NCI-H69 (cell line): ENCODE measurements at regions not wholly inside any gene's neighbourhood (a gene's known extent, or its start where the extent isn't known, plus 50 kb on each side); places are given as distances from the start of the nearest gene placed in this dataset.
"Not testable (repeated sequence)": the region's sequence is repeated elsewhere in the genome, so short reads cannot be mapped to it uniquely, and the experiment has no call there.

Experiments
- DNase-seq: peaks from one replicate; lab custom pipeline; 2025; lab: John Stamatoyannopoulos, UW

- no peak for DNase-seq
Observed at GRCh38 chr4:187491286-187491685, 504.3 kb upstream of the ZFP42 start.

- DNase-seq: no peak
Observed at GRCh38 chr4:187491959-187492358, 503.6 kb upstream of the ZFP42 start.

DNA sequence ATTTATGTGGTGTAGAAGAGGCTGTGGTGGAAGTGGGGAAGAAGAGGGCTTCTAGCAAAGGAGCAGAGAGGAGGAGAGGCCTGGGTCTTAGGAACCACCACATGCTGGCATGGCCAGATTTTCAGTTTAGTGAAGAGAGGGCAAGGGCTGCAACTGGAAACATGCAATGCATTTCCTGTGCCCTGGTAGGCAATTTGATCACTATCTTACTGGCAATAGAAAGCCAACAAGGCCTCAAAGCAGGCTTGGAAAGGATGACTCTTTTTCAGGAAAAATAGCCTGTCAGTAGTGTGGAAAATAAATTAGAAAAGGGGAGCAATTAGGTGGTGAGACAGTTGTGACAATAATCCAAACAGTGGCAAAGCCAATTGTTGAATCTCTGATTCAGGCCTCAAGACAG, 501.9 kb upstream of the ZFP42 start:
- no peak for DNase-seq

DNA sequence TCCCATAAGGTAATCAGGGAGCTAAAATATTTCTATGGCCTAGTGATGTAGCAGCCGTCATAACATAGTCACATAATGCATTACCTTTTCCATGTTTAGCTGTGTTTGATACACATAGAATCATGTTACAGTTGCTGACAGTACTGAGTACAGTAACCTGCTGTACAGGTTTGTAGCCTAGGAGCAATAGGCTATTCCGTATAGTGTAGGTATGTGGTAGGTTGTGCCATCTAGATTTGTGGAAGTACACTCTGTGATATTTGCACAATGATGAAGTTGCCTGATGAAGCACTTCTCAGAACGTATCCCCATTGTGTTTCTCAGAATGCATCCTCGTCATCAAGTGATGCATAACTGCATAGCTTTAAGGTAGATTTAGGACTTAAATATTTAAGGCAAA, 495.6 kb upstream of the ZFP42 start:
- DNase-seq: no peak

DNA sequence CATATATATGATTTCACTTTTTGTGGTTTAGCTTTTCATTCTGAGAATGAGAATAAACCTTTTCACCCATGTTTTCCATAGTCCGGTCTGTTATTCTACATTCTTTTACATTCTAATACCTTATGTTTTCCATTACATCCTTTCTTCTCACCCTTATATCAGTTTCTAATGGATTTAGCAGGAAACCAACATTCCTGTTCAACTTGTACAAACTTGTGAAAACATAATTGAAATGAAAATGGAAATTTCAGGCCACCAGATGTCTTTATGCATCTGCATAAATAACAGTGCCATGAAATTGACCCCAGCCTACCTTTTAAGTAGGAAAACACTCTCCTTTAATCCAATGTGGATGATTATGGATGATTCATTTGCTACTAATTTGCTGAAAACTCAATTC, 494.8 kb upstream of the ZFP42 start:
- no peak for DNase-seq

DNA sequence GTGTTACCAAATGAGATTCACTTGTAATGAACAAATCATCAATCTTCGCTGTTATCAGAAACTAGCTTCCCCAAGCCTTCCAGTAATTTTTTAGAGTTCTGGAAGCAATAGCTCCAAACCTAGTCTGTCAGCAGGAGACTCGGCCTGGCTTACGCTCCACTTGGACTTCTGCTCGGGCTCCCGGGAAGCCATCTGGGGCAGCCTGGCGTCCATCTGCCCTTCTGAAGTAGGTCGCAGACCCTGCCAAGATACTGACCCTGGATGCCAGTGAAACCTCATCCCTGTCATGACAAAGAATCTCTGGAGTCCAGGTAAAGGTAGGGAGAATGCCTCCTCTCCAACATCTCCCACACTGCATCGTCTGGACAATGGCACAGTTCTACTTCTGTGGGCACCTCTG, 493.8 kb upstream of the ZFP42 start:
- no peak for DNase-seq

DNA sequence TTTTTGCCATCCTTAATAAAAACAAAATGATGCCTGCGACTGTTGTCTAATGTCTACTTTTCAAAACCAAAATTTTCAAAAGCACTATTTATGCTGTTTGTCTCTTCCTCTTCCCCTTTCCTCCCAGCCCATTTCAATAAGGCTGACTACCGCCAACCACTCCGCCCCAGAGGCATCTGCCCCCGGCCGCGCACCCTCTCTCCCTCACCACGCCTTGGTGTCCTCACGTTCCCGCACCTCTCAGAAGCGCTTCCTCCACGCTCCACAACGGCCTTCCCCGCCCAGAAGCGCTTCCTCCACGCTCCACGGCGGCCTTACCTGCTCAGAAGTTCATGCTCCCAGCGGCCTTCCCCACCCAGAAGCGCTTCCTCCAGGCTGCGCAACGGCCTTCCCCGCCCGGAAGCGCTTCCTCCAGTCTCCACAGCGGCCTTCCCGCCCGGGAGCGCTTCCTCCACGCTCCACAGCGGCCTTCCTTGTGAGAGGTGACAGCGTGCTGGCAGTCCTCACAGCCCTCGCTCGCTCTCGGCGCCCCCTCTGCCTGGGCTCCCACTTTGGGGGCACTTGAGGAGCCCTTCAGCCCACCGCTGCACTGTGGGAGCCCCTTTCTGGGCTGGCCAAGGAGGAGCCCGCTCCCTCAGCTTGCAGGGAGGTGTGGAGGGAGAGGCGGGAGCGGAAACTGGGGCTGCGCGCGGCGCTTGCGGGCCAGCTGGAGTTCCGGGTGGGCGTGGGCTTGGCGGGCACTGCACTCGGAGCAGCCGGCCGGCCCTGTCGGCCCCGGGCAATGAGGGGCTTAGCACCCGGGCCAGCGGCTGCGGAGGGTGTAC, 490.4 kb upstream of the ZFP42 start:
- no peak for DNase-seq

- DNase-seq: not testable (repeated sequence)
Observed at GRCh38 chr4:187505798-187506141, 489.8 kb upstream of the ZFP42 start.

DNA sequence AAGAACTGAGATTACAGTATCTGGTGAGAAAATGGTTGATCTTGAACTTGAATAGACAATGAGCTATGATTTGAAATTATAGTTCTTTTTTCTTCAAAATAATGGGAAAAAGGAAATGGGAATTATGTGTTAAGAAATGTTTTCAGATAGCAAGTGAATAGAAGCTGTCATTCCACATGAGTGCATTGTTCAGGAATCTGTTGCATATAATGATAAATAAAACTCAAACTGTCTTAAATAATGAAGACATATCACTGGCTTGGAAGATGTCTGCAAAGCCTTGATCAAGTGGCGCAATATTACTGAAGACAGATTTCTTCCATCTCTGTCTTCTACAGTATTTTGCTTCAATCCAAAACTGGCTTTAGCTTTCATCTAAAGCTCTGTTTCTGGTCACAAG, 479.3 kb upstream of the ZFP42 start:
- no peak for DNase-seq

DNA sequence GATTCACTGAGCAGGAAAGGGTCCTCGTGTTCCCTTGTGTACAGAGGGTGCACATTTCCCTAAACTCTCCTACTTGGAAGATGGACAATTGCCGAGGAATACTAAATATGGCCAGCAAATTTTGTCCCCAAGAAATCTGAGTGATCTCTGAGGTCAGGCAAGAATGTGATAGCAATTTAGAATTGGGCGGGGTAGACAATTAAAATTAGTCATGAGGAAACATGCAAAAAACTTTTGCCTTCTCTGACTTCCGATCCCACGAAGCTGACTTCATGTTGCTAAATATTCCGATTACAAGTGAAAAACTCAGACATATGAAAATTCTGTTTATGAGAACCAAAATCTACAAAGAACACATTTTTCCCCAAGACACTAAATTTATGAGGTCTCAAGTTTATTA, 453.9 kb upstream of the ZFP42 start:
- DNase-seq: no peak

GRCh38 chr4:187544461-187545053, 451.0 kb upstream of the ZFP42 start:
- DNase-seq: no peak

DNA sequence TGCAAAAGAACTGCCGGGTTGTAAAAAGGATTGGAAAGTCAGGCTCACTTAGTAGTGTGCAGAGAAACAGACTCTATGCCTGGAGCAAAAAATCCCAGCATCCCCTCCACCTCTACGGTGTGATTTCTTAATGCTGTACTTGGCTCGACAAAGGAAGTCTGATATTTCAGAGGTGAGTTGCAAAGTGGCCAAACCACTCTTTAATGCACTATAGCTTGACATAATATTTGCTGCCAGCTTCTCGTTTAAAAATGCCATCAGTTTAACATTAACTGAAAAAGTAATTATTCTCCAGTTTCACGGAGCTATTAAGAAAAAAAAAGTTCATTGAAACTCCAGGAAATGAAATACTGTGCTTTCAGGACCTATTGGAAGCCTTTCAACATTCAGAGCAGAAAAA, 448.3 kb upstream of the ZFP42 start:
- DNase-seq: no peak

GRCh38 chr4:187550256-187550950, 445.2 kb upstream of the ZFP42 start:
- DNase-seq: peak; percentile 16

DNA sequence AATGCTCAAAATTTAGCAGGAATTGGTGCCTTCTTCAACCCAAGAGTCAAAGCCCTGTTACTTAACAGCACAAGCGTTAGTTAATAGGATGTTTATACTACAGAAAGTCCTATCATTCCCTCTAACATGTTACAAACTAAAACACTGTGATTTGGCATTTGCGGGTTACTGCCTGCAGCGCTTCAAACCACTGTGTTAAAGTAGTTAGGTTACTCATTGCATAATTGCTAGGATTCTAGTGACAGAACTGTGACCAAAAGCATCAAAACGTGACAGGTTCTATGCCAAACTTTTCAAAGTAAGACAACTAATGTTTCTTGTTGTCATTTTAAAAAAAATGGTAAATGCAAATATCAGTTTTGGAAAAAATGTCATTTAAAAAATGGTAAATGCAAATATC, 442.8 kb upstream of the ZFP42 start:
- DNase-seq: no peak

GRCh38 chr4:187555174-187555573, 440.4 kb upstream of the ZFP42 start:
- peak; percentile 4 for DNase-seq

DNA sequence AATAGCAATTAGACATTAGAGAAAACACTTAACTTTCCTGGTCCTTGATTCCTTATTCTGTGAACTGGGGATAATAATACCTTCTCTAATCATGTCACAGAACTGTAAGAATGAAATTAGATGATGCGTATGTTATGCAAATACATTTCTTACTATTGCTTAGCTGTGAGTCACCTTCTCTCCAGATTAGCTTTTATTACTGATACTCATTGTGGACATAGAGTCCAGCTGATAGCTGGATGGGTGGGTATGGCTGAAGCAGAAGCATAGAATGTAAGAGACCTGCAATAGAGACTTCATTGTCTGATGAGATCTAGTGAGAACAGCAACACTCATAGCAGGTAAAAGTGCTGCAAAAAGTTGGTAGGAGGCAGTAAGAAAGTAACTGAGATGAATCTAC, 437.2 kb upstream of the ZFP42 start:
- peak; percentile 2 for DNase-seq

- DNase-seq: no peak
Observed at GRCh38 chr4:187562345-187562744, 433.2 kb upstream of the ZFP42 start.

- DNase-seq: no peak
Observed at GRCh38 chr4:187565416-187565815, 430.2 kb upstream of the ZFP42 start.

GRCh38 chr4:187569871-187570270, 425.7 kb upstream of the ZFP42 start:
- DNase-seq: no peak

- no peak for DNase-seq
Observed at GRCh38 chr4:187575706-187576105, 419.9 kb upstream of the ZFP42 start.

DNA sequence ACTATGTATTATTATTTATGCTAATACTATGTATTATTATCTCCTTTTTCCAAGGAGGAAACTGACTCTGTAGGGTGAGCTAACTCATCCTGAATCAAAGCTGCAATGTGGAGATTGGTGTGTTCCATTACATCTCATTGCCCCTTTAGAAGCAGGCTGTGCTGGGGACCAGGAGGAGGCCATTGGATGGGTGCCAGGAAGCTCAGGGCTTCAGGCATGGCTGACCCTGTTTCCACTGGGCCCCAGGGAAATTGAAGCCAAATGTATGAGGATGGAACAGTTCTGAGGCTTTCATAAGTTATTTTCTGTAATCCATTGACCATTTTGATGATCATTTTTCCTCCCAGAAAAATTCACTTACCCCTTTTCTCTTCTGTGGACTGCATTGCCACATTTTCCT, 418.8 kb upstream of the ZFP42 start:
- peak; percentile 69 for DNase-seq

DNA sequence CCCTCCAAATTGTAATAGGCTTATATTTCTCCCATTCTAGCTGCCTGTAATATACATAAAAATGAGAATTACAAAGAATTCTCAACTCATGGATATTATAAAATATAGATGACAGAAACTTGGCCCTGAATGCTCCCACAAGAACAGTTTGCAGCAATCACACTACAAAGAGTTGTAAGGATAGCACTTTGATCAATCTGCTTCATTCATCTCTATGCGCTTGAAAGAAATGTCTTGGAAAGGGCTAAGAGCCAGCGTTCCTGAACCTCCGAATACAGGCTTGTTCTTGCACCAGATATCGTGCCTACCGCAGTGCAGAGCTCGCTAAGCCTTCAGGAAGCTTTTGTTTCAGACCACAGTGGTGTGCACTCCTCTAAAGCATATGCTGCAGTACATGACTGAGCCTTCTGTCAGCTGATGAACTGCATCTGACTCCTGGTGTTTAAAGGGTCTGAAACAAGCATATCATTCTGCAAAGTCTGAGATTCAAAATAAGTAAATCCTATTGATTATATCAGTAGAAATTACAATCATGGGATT, 417.6 kb upstream of the ZFP42 start:
- DNase-seq: no peak

GRCh38 chr4:187586892-187587291, 408.7 kb upstream of the ZFP42 start:
- peak; percentile 42 for DNase-seq
